ENCODE measurements at regions not wholly inside any gene's neighbourhood (a gene's known extent, or its start where the extent isn't known, plus 50 kb on each side); places are given as distances from the start of the nearest gene placed in this dataset.
"Not testable (repeated sequence)": the region's sequence is repeated elsewhere in the genome, so short reads cannot be mapped to it uniquely, and the experiment has no call there.

DNA sequence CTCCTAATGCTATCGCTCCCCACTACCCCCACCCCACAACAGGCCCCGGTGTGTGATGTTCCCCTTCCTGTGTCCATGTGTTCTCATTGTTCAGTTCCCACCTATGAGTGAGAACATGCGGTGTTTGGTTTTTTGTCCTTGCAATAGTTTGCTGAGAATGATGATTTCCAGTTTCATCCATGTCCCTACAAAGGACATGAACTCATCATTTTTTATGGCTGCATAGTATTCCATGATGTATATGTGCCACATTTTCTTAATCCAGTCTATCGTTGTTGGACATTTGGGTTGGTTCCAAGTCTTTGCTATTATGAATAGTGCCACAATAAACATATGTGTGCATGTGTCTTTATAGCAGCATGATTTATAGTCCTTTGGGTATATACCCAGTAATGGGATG is 175.4 kb downstream of the IPO8 start:
- TF ChIP-seq ZNF266 (tag by site-specific recombination; IDR thresholded peaks at IDR 0.05; ENCODE audit: low read depth); ZNF202 (tag by site-specific recombination; IDR thresholded peaks at IDR 0.05; ENCODE audit: borderline replicate concordance); ZNF311 (tag by site-specific recombination; IDR thresholded peaks at IDR 0.05; ENCODE audit: borderline replicate concordance): not testable (repeated sequence)
- TF ChIP-seq, protein P1, sequence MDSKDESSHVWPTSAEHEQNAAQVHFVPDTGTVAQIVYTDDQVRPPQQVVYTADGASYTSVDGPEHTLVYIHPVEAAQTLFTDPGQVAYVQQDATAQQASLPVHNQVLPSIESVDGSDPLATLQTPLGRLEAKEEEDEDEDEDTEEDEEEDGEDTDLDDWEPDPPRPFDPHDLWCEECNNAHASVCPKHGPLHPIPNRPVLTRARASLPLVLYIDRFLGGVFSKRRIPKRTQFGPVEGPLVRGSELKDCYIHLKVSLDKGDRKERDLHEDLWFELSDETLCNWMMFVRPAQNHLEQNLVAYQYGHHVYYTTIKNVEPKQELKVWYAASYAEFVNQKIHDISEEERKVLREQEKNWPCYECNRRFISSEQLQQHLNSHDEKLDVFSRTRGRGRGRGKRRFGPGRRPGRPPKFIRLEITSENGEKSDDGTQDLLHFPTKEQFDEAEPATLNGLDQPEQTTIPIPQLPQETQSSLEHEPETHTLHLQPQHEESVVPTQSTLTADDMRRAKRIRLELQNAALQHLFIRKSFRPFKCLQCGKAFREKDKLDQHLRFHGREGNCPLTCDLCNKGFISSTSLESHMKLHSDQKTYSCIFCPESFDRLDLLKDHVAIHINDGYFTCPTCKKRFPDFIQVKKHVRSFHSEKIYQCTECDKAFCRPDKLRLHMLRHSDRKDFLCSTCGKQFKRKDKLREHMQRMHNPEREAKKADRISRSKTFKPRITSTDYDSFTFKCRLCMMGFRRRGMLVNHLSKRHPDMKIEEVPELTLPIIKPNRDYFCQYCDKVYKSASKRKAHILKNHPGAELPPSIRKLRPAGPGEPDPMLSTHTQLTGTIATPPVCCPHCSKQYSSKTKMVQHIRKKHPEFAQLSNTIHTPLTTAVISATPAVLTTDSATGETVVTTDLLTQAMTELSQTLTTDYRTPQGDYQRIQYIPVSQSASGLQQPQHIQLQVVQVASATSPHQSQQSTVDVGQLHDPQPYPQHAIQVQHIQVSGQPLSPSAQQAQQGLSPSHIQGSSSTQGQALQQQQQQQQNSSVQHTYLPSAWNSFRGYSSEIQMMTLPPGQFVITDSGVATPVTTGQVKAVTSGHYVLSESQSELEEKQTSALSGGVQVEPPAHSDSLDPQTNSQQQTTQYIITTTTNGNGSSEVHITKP (tag by site-specific recombination; IDR thresholded peaks at IDR 0.05): not testable (repeated sequence)
- TF ChIP-seq, protein P2, sequence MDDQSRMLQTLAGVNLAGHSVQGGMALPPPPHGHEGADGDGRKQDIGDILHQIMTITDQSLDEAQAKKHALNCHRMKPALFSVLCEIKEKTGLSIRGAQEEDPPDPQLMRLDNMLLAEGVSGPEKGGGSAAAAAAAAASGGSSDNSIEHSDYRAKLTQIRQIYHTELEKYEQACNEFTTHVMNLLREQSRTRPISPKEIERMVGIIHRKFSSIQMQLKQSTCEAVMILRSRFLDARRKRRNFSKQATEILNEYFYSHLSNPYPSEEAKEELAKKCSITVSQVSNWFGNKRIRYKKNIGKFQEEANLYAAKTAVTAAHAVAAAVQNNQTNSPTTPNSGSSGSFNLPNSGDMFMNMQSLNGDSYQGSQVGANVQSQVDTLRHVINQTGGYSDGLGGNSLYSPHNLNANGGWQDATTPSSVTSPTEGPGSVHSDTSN (CRISPR knock-in tag; IDR thresholded peaks at IDR 0.05): not testable (repeated sequence)
- TF ChIP-seq, protein P3, sequence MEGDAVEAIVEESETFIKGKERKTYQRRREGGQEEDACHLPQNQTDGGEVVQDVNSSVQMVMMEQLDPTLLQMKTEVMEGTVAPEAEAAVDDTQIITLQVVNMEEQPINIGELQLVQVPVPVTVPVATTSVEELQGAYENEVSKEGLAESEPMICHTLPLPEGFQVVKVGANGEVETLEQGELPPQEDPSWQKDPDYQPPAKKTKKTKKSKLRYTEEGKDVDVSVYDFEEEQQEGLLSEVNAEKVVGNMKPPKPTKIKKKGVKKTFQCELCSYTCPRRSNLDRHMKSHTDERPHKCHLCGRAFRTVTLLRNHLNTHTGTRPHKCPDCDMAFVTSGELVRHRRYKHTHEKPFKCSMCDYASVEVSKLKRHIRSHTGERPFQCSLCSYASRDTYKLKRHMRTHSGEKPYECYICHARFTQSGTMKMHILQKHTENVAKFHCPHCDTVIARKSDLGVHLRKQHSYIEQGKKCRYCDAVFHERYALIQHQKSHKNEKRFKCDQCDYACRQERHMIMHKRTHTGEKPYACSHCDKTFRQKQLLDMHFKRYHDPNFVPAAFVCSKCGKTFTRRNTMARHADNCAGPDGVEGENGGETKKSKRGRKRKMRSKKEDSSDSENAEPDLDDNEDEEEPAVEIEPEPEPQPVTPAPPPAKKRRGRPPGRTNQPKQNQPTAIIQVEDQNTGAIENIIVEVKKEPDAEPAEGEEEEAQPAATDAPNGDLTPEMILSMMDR (tag by site-specific recombination; IDR thresholded peaks at IDR 0.05): not testable (repeated sequence)
- TF ChIP-seq, protein P4, sequence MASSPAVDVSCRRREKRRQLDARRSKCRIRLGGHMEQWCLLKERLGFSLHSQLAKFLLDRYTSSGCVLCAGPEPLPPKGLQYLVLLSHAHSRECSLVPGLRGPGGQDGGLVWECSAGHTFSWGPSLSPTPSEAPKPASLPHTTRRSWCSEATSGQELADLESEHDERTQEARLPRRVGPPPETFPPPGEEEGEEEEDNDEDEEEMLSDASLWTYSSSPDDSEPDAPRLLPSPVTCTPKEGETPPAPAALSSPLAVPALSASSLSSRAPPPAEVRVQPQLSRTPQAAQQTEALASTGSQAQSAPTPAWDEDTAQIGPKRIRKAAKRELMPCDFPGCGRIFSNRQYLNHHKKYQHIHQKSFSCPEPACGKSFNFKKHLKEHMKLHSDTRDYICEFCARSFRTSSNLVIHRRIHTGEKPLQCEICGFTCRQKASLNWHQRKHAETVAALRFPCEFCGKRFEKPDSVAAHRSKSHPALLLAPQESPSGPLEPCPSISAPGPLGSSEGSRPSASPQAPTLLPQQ (tag by site-specific recombination; IDR thresholded peaks at IDR 0.05): not testable (repeated sequence)
- TF ChIP-seq, protein P5, sequence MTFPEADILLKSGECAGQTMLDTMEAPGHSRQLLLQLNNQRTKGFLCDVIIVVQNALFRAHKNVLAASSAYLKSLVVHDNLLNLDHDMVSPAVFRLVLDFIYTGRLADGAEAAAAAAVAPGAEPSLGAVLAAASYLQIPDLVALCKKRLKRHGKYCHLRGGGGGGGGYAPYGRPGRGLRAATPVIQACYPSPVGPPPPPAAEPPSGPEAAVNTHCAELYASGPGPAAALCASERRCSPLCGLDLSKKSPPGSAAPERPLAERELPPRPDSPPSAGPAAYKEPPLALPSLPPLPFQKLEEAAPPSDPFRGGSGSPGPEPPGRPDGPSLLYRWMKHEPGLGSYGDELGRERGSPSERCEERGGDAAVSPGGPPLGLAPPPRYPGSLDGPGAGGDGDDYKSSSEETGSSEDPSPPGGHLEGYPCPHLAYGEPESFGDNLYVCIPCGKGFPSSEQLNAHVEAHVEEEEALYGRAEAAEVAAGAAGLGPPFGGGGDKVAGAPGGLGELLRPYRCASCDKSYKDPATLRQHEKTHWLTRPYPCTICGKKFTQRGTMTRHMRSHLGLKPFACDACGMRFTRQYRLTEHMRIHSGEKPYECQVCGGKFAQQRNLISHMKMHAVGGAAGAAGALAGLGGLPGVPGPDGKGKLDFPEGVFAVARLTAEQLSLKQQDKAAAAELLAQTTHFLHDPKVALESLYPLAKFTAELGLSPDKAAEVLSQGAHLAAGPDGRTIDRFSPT (tag by site-specific recombination; IDR thresholded peaks at IDR 0.05): not testable (repeated sequence)

Measured in HEK293 (cell line).